Suprapubic skin (tissue), 4 donors: ENCODE measurements at regions not wholly inside any gene's neighbourhood (a gene's known extent, or its start where the extent isn't known, plus 50 kb on each side); places are given as distances from the start of the nearest gene placed in this dataset.

Experiments
- DNase-seq, 2 donors: peaks; one replicate each; pipeline ENCODE4 v3.0.0-alpha.2; 2019; ENCODE audit warnings: low spot score in 2 of 2
- H3K27ac ChIP-seq: fragments of 200-600 bp; sonication (generic); one replicate; pipeline ENCODE4 v1.5.1; 2019
- H3K27me3 ChIP-seq: fragments of 200-600 bp; sonication (generic); one replicate; pipeline ENCODE4 v1.5.1; 2019
- H3K36me3 ChIP-seq: fragments of 200-600 bp; sonication (generic); one replicate; pipeline ENCODE4 v1.5.1; 2019
- H3K4me1 ChIP-seq: fragments of 200-600 bp; sonication (generic); one replicate; pipeline ENCODE4 v1.5.1; 2019
- H3K4me3 ChIP-seq: fragments of 200-600 bp; sonication (generic); one replicate; pipeline ENCODE4 v1.5.1; 2019; ENCODE audit warnings: mild to moderate bottlenecking
- H3K9me3 ChIP-seq: fragments of 200-600 bp; sonication (generic); one replicate; pipeline ENCODE4 v1.5.1; 2019
- EP300 ChIP-seq: sonication (generic); formaldehyde crosslinking; IDR thresholded peaks from one replicate; pipeline ENCODE4 v1.6.1; 2017; ENCODE audit warnings: antibody characterized with exemption
- POLR2A ChIP-seq, 2 donors: fragments of 450-650 bp; IDR thresholded peaks; one replicate each; pipeline ENCODE4 v1.6.1; 2017; ENCODE audit warnings: antibody characterized with exemption in 2 of 2, mild to moderate bottlenecking in 2 of 2, moderate library complexity in 2 of 2
- POLR2AphosphoS5 ChIP-seq, 3 donors: sonication (generic); formaldehyde crosslinking; IDR thresholded peaks; one replicate each; pipeline ENCODE4 v1.6.1; 2017; ENCODE audit warnings: antibody characterized with exemption in 3 of 3
- WGBS: methylation state at CpG from one replicate; pipeline ENCODE4 v1.1.5; 2018; 5-methylcytosine and 5-hydroxymethylcytosine counted together
- TF ChIP-seq, protein P1 (sequence below), 2 donors: fragments of 200-600 bp in 1 of 2; fragments of 450-650 bp in 1 of 2; sonication (generic) in 1 of 2; IDR thresholded peaks; one replicate each; pipeline ENCODE4 v1.5.1; 2016 to 2019; ENCODE audit warnings: antibody characterized with exemption in 2 of 2, mild to moderate bottlenecking in 1 of 2, moderate library complexity in 1 of 2

DNA sequence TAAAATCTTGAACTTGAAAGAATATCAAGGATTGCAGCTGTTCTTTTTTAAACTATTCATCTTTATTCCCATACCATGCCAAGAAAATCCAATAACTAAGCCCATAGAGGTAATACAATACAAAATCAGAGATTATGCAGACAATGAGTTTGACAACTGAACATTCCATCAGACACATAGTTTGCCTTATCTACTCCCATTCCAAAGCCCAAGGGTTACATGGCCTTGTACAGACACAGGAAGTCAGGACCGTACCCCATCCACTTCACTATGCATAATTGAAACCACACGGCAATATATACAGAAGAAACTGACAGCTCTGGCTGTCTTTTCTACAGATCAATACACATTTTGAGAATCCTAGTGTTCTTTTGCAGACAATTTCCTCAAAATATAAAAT, 181.3 kb downstream of the TMX3 start:
- Histone ChIP-seq H3K36me3 (no peaks in the 10 kb centered on the region), H3K4me3 (no peak overlapping the region), H3K27me3 (no peaks in the 10 kb centered on the region), H3K9me3 (no peaks in the 10 kb centered on the region), H3K4me1 (no peaks in the 10 kb centered on the region), H3K27ac (no peak overlapping the region)
- TF ChIP-seq POLR2A (IDR thresholded peaks at IDR 0.05), result no peak
- TF ChIP-seq EP300, result no peak
- TF ChIP-seq POLR2AphosphoS5 (IDR thresholded peaks at IDR 0.05), result no peak
- TF ChIP-seq, protein P1, sequence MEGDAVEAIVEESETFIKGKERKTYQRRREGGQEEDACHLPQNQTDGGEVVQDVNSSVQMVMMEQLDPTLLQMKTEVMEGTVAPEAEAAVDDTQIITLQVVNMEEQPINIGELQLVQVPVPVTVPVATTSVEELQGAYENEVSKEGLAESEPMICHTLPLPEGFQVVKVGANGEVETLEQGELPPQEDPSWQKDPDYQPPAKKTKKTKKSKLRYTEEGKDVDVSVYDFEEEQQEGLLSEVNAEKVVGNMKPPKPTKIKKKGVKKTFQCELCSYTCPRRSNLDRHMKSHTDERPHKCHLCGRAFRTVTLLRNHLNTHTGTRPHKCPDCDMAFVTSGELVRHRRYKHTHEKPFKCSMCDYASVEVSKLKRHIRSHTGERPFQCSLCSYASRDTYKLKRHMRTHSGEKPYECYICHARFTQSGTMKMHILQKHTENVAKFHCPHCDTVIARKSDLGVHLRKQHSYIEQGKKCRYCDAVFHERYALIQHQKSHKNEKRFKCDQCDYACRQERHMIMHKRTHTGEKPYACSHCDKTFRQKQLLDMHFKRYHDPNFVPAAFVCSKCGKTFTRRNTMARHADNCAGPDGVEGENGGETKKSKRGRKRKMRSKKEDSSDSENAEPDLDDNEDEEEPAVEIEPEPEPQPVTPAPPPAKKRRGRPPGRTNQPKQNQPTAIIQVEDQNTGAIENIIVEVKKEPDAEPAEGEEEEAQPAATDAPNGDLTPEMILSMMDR (IDR thresholded peaks at IDR 0.05), result no peak
- 32% methylated on average over 2 of the region's 2 CpGs for WGBS
- no peak for DNase-seq

DNA sequence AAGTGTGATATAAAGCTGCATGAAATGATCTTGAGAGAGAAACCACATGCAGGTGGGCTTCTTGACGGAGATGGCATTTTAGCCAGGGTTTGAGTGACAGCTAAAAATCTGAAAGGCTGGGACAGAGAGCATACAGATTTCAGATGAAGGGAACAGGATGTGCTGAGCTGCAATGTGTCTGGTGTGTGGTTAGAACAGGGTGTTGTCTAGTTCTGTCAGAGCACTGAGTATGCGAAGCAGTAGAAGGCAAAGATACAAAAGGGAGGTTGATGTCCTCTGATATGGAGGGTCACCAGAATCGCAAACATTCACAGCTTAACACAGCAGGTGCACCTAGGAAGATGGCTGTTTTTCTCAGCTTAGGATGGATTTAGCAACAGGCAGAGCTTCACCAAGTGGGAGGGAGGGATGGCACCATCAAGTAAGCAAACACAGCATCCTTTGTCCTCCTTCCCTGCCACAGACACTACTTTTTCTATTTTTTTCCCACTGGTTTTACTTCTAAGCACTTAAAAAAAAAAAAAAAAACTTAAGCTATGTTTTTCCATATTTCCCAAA, 182.5 kb downstream of the TMX3 start:
- 65% methylated on average over 3 of the region's 3 CpGs for WGBS

GRCh38 chr18:68525091-68525490, 189.8 kb downstream of the TMX3 start:
- Histone ChIP-seq H3K4me1 (no peaks in the 10 kb centered on the region), H3K27ac (no peak overlapping the region), H3K4me3 (no peak overlapping the region), H3K36me3 (no peaks in the 10 kb centered on the region), H3K9me3 (no peaks in the 10 kb centered on the region), H3K27me3 (no peaks in the 10 kb centered on the region)
- WGBS, result 62% methylated on average over 2 of the region's 2 CpGs
- DNase-seq, result no peak
- TF ChIP-seq POLR2A (IDR thresholded peaks at IDR 0.05), result no peak
- TF ChIP-seq, protein P1 (IDR thresholded peaks at IDR 0.05), result no peak
- TF ChIP-seq EP300, result no peak
- TF ChIP-seq POLR2AphosphoS5 (IDR thresholded peaks at IDR 0.05), result no peak

More for the DNA sequence above, 182.5 kb downstream of the TMX3 start:
- H3K4me3 ChIP-seq, result no peak overlapping the region
- no peaks in the 10 kb centered on the region for H3K9me3 ChIP-seq
- no peaks in the 10 kb centered on the region for H3K27me3 ChIP-seq
- H3K4me1 ChIP-seq, result no peaks in the 10 kb centered on the region
- DNase-seq, result no peak
- no peaks in the 10 kb centered on the region for H3K36me3 ChIP-seq
- H3K27ac ChIP-seq, result no peak overlapping the region
- TF ChIP-seq, protein P1 (IDR thresholded peaks at IDR 0.05), result no peak
- TF ChIP-seq EP300 (no peak), POLR2A (IDR thresholded peaks at IDR 0.05) (no peak), POLR2AphosphoS5 (IDR thresholded peaks at IDR 0.05) (no peak)

- Histone ChIP-seq H3K4me1 (no peaks in the 10 kb centered on the region), H3K4me3 (no peak overlapping the region), H3K9me3 (no peaks in the 10 kb centered on the region), H3K27me3 (no peaks in the 10 kb centered on the region), H3K36me3 (no peaks in the 10 kb centered on the region), H3K27ac (no peak overlapping the region)
- no peak for DNase-seq
- no peak for TF ChIP-seq EP300
- TF ChIP-seq POLR2A (IDR thresholded peaks at IDR 0.05), result no peak
- no peak for TF ChIP-seq POLR2AphosphoS5 (IDR thresholded peaks at IDR 0.05)
- TF ChIP-seq, protein P1 (IDR thresholded peaks at IDR 0.05), result no peak
- WGBS, result 46% methylated on average over 6 of the region's 6 CpGs
Measured at GRCh38 chr18:68520406-68521075, 194.4 kb downstream of the TMX3 start.

GRCh38 chr18:68519336-68519735, 195.6 kb downstream of the TMX3 start:
- Histone ChIP-seq H3K4me1 (no peaks in the 10 kb centered on the region), H3K4me3 (no peak overlapping the region), H3K27me3 (no peaks in the 10 kb centered on the region), H3K27ac (no peak overlapping the region), H3K9me3 (no peaks in the 10 kb centered on the region), H3K36me3 (no peaks in the 10 kb centered on the region)
- no peak for DNase-seq
- 81% methylated on average over 3 of the region's 3 CpGs for WGBS
- TF ChIP-seq EP300, result no peak
- TF ChIP-seq POLR2AphosphoS5 (IDR thresholded peaks at IDR 0.05), result no peak
- TF ChIP-seq, protein P1 (IDR thresholded peaks at IDR 0.05), result no peak
- no peak for TF ChIP-seq POLR2A (IDR thresholded peaks at IDR 0.05)
